D341Med (cell line): ENCODE measurements at regions not wholly inside any gene's neighbourhood (a gene's known extent, or its start where the extent isn't known, plus 50 kb on each side); places are given as distances from the start of the nearest gene placed in this dataset.

Experiments
- DNase-seq: peaks from one replicate; pipeline ENCODE4 v3.0.0; 2012; ENCODE audit warnings: low spot score

GRCh38 chr6:142682985-142683384, 262.0 kb downstream of the HIVEP2 start:
- no peak for DNase-seq

DNA sequence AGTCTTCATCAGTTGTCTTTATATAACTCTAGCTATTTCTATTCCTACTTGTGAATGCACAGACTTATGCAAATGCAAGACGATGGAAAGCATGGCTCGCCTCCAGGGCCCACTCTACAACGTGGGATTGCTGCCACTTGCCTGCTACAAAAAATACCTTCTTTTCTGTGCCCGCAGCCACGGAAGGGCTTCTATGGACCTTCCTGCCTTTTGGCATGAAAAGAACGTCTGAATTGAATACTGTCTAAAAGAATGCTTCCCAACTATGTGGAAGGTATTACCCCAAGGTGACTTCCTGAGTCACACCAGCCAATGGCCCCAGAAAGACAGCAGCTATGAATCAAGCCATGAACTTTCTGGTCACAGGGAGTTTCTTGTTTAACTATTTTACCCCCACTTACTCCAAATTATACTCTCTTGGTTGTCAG, 261.2 kb downstream of the HIVEP2 start:
- DNase-seq: no peak

- no peak for DNase-seq
Observed at GRCh38 chr6:142684371-142684770, 260.6 kb downstream of the HIVEP2 start.

- no peak for DNase-seq
Observed at GRCh38 chr6:142685852-142686506, 259.0 kb downstream of the HIVEP2 start.

DNA sequence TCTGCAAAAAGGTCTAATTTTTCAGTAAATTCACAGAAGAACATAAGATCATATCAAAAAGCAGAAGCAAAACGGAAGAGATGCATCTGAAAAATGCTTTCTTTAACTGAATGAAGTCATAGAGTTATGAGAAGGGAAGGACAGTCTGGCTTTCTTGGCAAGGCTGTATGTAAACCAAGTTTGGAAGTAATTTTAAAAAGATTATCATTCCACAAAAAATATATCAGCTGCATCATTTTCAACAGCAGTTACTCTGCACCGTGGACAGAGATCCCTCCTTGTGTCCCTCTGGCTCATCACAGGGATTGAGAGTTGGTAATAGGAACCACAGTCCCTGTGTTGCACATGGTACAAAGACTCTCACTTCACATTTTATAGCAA, 258.5 kb downstream of the HIVEP2 start:
- no peak for DNase-seq

- DNase-seq: peak; percentile 74
Observed at GRCh38 chr6:142692942-142693341, 252.0 kb downstream of the HIVEP2 start.

DNA sequence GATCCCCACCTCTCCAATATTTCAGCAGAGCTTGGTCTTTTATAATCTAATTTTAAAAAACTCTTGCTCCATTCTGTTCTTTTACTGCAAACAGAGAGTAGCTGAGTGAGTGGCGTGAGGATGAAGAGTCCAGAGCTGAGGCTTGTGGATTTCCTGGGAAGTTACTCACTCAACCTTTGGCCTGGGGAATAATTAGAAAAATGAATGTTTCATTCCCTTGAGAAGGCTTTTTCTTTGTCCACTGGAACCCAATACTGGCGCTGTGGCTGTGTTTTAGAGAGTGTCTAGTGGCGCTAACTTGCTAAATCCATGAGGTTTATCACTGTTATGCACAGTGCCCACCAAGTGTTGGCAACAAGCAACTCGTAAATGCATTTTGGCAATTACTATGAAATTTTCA, 251.5 kb downstream of the HIVEP2 start:
- no peak for DNase-seq

DNA sequence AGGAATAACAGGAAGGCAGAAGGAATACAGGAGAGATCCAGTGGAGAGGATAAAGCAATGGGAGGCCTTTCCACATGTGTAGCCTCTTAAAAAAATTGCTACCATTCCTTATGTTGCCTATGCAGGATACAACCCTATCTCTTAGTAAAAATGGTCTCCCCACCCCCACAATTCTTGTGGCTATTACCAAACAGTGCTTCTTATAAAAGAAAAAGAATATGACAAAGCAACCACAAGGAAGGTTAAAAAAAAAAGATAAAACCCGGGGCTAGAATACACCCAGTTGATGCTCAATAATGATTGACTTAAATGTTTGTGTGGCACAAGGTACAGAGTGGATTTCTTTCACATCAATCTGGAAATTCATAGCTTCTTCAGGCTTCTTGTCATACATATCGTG, 250.9 kb downstream of the HIVEP2 start:
- no peak for DNase-seq

DNA sequence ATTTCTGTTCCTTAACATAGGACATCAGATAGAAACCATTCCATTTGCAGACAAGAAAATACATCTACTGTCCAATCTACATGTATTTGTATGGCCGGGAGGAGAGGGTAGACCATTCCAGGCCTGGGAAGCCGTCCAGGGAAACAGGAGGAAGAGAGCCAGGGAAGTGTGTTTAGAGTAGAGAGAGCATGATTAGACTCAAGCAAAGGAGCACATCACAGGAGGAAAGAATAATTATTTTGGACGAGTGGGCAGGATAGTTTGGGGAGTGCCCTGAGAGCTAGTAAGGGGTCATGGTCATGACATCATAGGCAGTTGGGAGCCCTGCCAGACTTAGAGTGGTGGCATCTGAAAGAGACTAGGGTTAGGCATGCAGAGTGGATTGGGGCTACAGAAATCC, 250.0 kb downstream of the HIVEP2 start:
- DNase-seq: no peak

GRCh38 chr6:142696123-142697000, 248.6 kb downstream of the HIVEP2 start:
- no peak for DNase-seq

GRCh38 chr6:142697001-142697335, 248.0 kb downstream of the HIVEP2 start:
- no peak for DNase-seq

DNA sequence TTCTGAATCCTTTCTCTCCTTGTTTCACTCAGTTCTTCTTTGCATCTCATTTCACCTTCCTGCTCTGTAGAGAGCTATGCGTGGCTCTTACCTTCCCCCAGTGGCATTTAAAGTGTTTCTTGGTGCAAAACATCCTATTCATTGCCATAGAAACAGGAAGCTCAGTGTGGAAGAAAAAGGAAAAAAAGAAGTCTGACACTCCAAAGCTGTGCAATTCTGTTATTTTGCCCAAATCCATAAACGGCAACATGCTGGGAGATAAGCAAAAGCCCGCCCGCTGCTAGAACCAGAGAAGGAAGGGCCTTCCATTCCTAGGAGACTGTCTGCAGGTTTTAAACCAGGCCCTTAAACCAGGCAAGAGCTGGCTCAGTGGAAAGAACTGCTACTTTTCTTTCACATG, 247.1 kb downstream of the HIVEP2 start:
- DNase-seq: no peak

DNA sequence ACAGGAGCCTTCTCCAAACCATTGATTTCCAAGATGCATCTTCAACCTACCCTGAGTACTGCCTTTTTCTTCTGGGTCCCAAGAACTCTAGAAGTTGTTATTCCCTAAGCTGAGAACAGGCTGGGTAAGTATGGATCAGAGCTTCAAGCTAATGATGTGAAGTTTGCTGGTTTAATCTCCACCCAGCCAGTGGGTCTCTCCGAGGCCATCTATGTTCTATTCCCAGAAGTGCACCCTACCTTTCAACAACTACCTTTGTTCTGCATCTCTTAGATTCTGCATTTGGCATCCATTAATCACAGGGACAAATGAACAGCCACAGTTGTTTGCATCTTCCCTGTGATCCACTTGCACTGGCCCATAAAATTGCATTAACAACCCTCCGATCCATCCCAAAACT, 246.2 kb downstream of the HIVEP2 start:
- DNase-seq: no peak

GRCh38 chr6:142699391-142699790, 245.6 kb downstream of the HIVEP2 start:
- no peak for DNase-seq

DNA sequence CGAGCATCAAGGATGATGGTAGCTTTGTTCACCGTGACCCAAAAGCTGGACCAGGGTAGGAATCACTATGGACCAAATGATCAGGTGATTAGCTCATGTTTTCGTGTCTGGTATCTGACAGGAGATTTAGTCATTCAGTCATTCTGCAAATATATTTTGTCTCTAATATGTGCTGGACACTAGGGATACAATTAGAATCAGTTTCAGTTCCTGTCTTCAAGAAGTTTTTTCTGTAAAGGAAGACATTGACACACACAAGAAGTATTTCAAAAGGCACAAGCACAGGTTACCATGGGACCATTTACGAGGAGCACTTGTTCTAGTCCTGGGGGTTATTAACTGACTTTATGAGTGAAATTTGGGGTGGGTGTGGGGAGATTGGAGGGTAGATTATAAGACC, 244.9 kb downstream of the HIVEP2 start:
- DNase-seq: no peak

DNA sequence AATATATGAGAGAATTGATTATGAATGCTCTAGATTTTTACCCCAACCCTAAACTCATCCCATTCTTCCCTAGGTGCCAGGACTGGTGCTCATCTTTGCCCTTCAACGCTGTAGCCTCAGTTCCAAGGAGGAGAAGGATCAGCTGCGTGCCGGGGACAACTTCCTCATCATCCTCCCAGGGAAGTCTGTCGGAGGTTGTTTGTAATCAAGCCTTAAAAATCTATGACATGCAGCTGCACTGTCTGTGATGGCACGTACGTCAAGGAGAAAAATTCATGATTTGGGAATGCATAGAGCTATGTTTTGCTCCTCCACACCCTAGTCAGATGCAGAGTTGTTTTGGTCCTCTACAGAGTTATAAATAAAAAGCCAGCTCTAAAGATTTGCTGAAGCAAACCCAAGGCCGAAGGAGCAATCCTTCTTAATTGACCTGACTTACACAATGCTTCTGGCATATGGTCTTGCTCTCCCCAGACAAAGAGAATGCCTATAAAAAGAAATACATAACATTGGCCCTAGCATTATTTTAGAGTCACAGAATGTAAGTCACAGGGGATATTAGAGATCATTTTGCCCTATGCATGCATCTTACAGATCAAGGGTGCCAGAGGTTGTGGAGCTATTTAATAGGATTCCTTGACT, 244.2 kb downstream of the HIVEP2 start:
- DNase-seq: no peak
